ENCODE measurements at regions not wholly inside any gene's neighbourhood (a gene's known extent, or its start where the extent isn't known, plus 50 kb on each side); places are given as distances from the start of the nearest gene placed in this dataset.

GRCh38 chr16:86406056-86406455 is 104.3 kb upstream of the FOXF1 start:
- no peak overlapping the region for H3K4me3 ChIP-seq (ENCODE audit: low read depth, low read length)
- no peak for DNase-seq (ENCODE audit: low read depth)
- no peak for TF ChIP-seq CTCF (IDR thresholded peaks at IDR 0.05; ENCODE audit: insufficient read depth, low read depth, low read length)

DNA sequence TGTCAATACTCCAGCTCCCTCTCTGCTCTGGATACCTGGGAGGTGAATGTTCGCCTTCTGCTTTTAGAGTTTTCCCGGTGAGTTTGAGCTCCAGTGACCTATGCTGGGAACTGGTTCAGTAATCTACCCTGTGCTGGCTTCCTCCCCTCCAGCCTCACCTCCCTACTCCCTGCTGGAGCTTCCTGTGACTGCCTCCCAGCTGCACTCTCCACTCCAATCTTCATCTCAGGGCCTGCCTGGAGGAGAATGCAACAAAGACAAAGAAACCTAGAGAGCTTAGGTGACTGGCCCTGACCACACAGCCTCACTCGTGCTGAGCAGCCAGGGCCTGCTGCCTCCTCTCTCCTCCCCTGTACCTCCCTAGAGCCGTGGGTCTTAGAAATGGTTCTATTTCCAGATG is 101.6 kb upstream of the FOXF1 start:
- no peak overlapping the region for H3K4me3 ChIP-seq (ENCODE audit: low read depth, low read length)
- no peak for TF ChIP-seq CTCF (IDR thresholded peaks at IDR 0.05; ENCODE audit: insufficient read depth, low read depth, low read length)
- no peak for DNase-seq (ENCODE audit: low read depth)

- TF ChIP-seq CTCF (IDR thresholded peaks at IDR 0.05; ENCODE audit: insufficient read depth, low read depth, low read length): no peak
- H3K4me3 ChIP-seq (ENCODE audit: low read depth, low read length): no peak overlapping the region
- DNase-seq (ENCODE audit: low read depth): no peak
Observed at GRCh38 chr16:86410081-86410480, 100.2 kb upstream of the FOXF1 start.

DNA sequence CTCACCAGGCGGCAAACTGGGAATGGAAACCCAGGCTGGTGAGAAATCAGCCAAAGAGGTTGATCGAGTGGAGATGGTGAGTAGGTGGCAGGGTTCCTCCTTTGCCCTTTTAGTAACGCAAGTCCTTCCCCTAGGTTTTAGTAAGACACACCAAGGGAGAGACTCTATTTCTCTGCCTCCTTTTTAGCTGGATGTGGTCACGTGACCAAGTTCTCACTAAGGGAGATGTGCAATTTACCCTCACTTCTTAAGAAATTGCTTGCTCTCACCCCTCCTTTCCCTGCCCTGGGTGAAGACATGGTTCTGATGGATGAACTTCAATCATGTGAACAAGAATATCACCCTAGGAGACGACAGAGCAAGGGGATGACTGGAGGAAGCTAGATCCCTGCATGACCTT is 99.8 kb upstream of the FOXF1 start:
- no peak for DNase-seq (ENCODE audit: low read depth)
- H3K4me3 ChIP-seq (ENCODE audit: low read depth, low read length): no peak overlapping the region
- TF ChIP-seq CTCF (IDR thresholded peaks at IDR 0.05; ENCODE audit: insufficient read depth, low read depth, low read length): no peak

GRCh38 chr16:86411897-86412296 is 98.4 kb upstream of the FOXF1 start:
- DNase-seq (ENCODE audit: low read depth): no peak
- H3K4me3 ChIP-seq (ENCODE audit: low read depth, low read length): no peak overlapping the region
- no peak for TF ChIP-seq CTCF (IDR thresholded peaks at IDR 0.05; ENCODE audit: insufficient read depth, low read depth, low read length)

DNA sequence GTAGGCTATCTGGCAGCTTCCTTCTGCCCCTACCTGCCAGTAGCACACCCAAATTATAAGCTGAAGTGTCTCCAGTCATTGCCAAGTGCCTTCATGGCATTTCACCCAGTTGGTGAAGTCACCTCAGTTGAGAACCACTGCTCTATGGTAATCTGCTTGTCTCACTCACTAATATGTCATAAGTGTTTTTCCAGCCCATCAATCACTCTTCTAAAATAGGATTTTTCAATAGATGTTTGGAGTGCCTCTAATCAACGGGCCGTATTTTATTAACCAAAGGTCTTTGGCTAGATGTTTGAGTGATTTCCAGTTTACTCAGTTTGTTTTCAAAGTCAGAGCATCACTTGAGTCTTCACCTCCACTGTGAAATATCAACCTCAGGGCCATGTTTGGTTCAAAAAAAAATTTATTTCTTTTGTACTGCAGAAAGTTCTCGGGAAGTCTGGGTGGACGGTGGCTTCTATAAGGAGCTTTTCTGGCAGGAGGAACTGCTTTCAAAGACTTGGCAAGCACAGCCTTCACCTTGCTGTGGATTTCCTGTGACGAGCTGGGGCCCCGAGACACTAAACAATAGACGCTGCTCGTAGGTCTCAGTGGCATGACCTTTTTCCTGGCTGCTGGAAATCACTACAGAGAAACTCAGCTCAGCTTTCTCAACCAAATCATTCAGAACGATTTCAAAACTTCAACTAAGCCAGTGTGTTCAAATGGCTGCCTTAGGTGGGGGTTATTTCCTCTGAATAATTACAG is 95.2 kb upstream of the FOXF1 start:
- DNase-seq (ENCODE audit: low read depth): no peak
- H3K4me3 ChIP-seq (ENCODE audit: low read depth, low read length): no peak overlapping the region
- TF ChIP-seq CTCF (IDR thresholded peaks at IDR 0.05; ENCODE audit: insufficient read depth, low read depth, low read length): no peak

- TF ChIP-seq CTCF (IDR thresholded peaks at IDR 0.05; ENCODE audit: insufficient read depth, low read depth, low read length): no peak
- no peak for DNase-seq (ENCODE audit: low read depth)
- H3K4me3 ChIP-seq (ENCODE audit: low read depth, low read length): no peak overlapping the region
Observed at GRCh38 chr16:86418981-86419380, 91.3 kb upstream of the FOXF1 start.

Measured in fibroblast of villous mesenchyme (primary cell).